GM23338 (cell line): ENCODE measurements at regions not wholly inside any gene's neighbourhood (a gene's known extent, or its start where the extent isn't known, plus 50 kb on each side); places are given as distances from the start of the nearest gene placed in this dataset.

Experiments used
- ATAC-seq: fragments of 200-7000 bp; cut with Tn5 transposase; 3 replicates; pipeline ENCODE4 v1.9.1; 2020
- DNase-seq: peaks from one replicate; pipeline ENCODE4 v3.0.0-alpha.2; 2015; ENCODE audit warnings: low spot score
- H2AFZ ChIP-seq: fragments of 200-600 bp; sonication (generic); 2 replicates; pipeline ENCODE4 v1.8.0; 2016; ENCODE audit warnings: antibody characterized with exemption, mild to moderate bottlenecking, moderate library complexity
- H3F3A ChIP-seq: fragments of 200-600 bp; sonication (generic); replicated peaks from 2 replicates; pipeline ENCODE4 v1.8.0; 2017; ENCODE audit warnings: antibody characterized with exemption, mixed run types, low read depth
- H3K27ac ChIP-seq: fragments of 200-600 bp; sonication (generic); 2 replicates; pipeline ENCODE4 v1.6.1; 2016; ENCODE audit warnings: low read depth
- H3K27me3 ChIP-seq: fragments of 200-600 bp; sonication (generic); 2 replicates; pipeline ENCODE4 v1.8.0; 2016; ENCODE audit warnings: mild to moderate bottlenecking, mixed run types, moderate library complexity; ENCODE audit not compliant: insufficient read depth
- H3K36me3 ChIP-seq: fragments of 200-600 bp; sonication (generic); 2 replicates; pipeline ENCODE4 v1.8.0; 2016; ENCODE audit warnings: mild to moderate bottlenecking; ENCODE audit not compliant: insufficient read depth
- H3K4me1 ChIP-seq: fragments of 200-600 bp; sonication (generic); 2 replicates; pipeline ENCODE4 v1.8.0; 2016; ENCODE audit warnings: mild to moderate bottlenecking, moderate library complexity; ENCODE audit not compliant: insufficient read depth
- H3K4me2 ChIP-seq: fragments of 200-600 bp; sonication (generic); 2 replicates; pipeline ENCODE4 v1.7.1; 2017; ENCODE audit warnings: mixed run types
- H3K4me3 ChIP-seq: fragments of 200-600 bp; sonication (generic); 2 replicates; pipeline ENCODE4 v1.6.1; 2016; ENCODE audit warnings: mixed run types
- H3K79me2 ChIP-seq: fragments of 200-600 bp; sonication (generic); replicated peaks from 2 replicates; pipeline ENCODE4 v1.8.0; 2017; ENCODE audit warnings: mild to moderate bottlenecking; ENCODE audit not compliant: insufficient read depth
- H3K9me2 ChIP-seq: fragments of 200-600 bp; sonication (generic); 2 replicates; pipeline ENCODE4 v1.8.0; 2017; ENCODE audit not compliant: insufficient read depth
- H4K20me1 ChIP-seq: fragments of 200-600 bp; sonication (generic); replicated peaks from 2 replicates; pipeline ENCODE4 v1.8.0; 2017; ENCODE audit warnings: mild to moderate bottlenecking; ENCODE audit not compliant: insufficient read depth
- H3K27ac Mint-ChIP-seq: 2 replicates; pipeline ENCODE4 v1.8.0; 2020; ENCODE audit warnings: inconsistent platforms, mild to moderate bottlenecking, moderate library complexity, mixed read lengths
- H3K27me3 Mint-ChIP-seq: 3 replicates; pipeline ENCODE4 v1.8.0; 2022; ENCODE audit warnings: low read depth, mild to moderate bottlenecking, moderate library complexity, mixed read lengths, inconsistent platforms; ENCODE audit not compliant: insufficient read depth, poor library complexity
- H3K36me3 Mint-ChIP-seq: 3 replicates; pipeline ENCODE4 v1.8.0; 2021; ENCODE audit warnings: low read depth, mild to moderate bottlenecking, inconsistent platforms, moderate library complexity, mixed read lengths
- H3K4me1 Mint-ChIP-seq: 3 replicates; pipeline ENCODE4 v1.8.0; 2020; ENCODE audit warnings: mild to moderate bottlenecking, inconsistent platforms, mixed read lengths
- H3K4me3 Mint-ChIP-seq: 3 replicates; pipeline ENCODE4 v1.8.0; 2021; ENCODE audit warnings: moderate library complexity, mild to moderate bottlenecking, inconsistent platforms, mixed read lengths
- H3K9me3 Mint-ChIP-seq: 3 replicates; pipeline ENCODE4 v1.8.0; 2020; ENCODE audit warnings: moderate library complexity, mild to moderate bottlenecking, inconsistent platforms, mixed read lengths
- CREB1 ChIP-seq: fragments of 250-450 bp; sonication (Bioruptor Pico); IDR thresholded peaks from 2 replicates; pipeline ENCODE4 v1.5.0; 2020; ENCODE audit warnings: low read depth, mild to moderate bottlenecking, moderate library complexity
- ETS1 ChIP-seq: IDR thresholded peaks from 2 replicates; pipeline ENCODE4 v1.6.1; 2016; ENCODE audit warnings: antibody characterized with exemption
- EZH2 ChIP-seq: fragments of 200-600 bp; sonication (generic); IDR thresholded peaks from one replicate; pipeline ENCODE4 v1.8.0; 2017; ENCODE audit warnings: antibody characterized with exemption, mild to moderate bottlenecking, low read depth; ENCODE audit not compliant: unreplicated experiment
- EZH2phosphoT487 ChIP-seq: fragments of 200-600 bp; sonication (generic); IDR thresholded peaks from one replicate; pipeline ENCODE4 v1.8.1; 2018; ENCODE audit warnings: antibody characterized with exemption; ENCODE audit not compliant: unreplicated experiment
- JUNB ChIP-seq: IDR thresholded peaks from one replicate; pipeline ENCODE4 v1.6.1; 2016; ENCODE audit warnings: antibody characterized with exemption; ENCODE audit not compliant: unreplicated experiment
- POLR2AphosphoS5 ChIP-seq: IDR thresholded peaks from 2 replicates; pipeline ENCODE4 v1.6.1; 2016; ENCODE audit warnings: antibody characterized with exemption, low read depth
- REST ChIP-seq: IDR thresholded peaks from one replicate; pipeline ENCODE4 v1.6.1; 2018; ENCODE audit warnings: antibody characterized with exemption; ENCODE audit not compliant: unreplicated experiment
- ZNF462 ChIP-seq: fragments of 250-450 bp; sonication (Bioruptor Pico); IDR thresholded peaks from 2 replicates; pipeline ENCODE4 v1.5.0; 2020; ENCODE audit warnings: mild to moderate bottlenecking, moderate library complexity

- Mint-ChIP-seq H3K4me3 (no peak overlapping the region), H3K4me1 (peaks cover 17% of the 10 kb centered on the region), H3K9me3 (no peaks in the 10 kb centered on the region; the same call in 2 of the 3 replicates), H3K36me3 (no peaks in the 10 kb centered on the region), H3K27me3 (no peaks in the 10 kb centered on the region), H3K27ac (no peak overlapping the region)
- no peak for ATAC-seq
- H3K4me1 ChIP-seq: peaks cover 15% of the 10 kb centered on the region
- H4K20me1 ChIP-seq: no peaks in the 10 kb centered on the region
- H3F3A ChIP-seq: no peaks in the 10 kb centered on the region
- H3K9me2 ChIP-seq: peaks cover 2% of the 10 kb centered on the region; the same call in 1 of the 2 replicates
- H3K4me2 ChIP-seq: no peak overlapping the region
- no peak overlapping the region for H3K27ac ChIP-seq
- H3K79me2 ChIP-seq: no peaks in the 10 kb centered on the region
- no peak for TF ChIP-seq JUNB
- TF ChIP-seq EZH2: no peak
- no peak for TF ChIP-seq CREB1
- TF ChIP-seq POLR2AphosphoS5: no peak
- TF ChIP-seq EZH2phosphoT487: no peak
- no peak for TF ChIP-seq REST
- TF ChIP-seq ETS1: no peak
- TF ChIP-seq ZNF462: no peak
- no peak for DNase-seq
- no peaks in the 10 kb centered on the region for H3K36me3 ChIP-seq
- peak overlapping the region; percentile 38; the same call in 1 of the 2 replicates for H2AFZ ChIP-seq
- H3K27me3 ChIP-seq: no peaks in the 10 kb centered on the region
- no peak overlapping the region for H3K4me3 ChIP-seq
Observed at GRCh38 chr18:66325251-66325650, 278.6 kb downstream of the CDH19 start.
